ENCODE measurements at regions not wholly inside any gene's neighbourhood (a gene's known extent, or its start where the extent isn't known, plus 50 kb on each side); places are given as distances from the start of the nearest gene placed in this dataset.
"Not testable (repeated sequence)": the region's sequence is repeated elsewhere in the genome, so short reads cannot be mapped to it uniquely, and the experiment has no call there.

DNA sequence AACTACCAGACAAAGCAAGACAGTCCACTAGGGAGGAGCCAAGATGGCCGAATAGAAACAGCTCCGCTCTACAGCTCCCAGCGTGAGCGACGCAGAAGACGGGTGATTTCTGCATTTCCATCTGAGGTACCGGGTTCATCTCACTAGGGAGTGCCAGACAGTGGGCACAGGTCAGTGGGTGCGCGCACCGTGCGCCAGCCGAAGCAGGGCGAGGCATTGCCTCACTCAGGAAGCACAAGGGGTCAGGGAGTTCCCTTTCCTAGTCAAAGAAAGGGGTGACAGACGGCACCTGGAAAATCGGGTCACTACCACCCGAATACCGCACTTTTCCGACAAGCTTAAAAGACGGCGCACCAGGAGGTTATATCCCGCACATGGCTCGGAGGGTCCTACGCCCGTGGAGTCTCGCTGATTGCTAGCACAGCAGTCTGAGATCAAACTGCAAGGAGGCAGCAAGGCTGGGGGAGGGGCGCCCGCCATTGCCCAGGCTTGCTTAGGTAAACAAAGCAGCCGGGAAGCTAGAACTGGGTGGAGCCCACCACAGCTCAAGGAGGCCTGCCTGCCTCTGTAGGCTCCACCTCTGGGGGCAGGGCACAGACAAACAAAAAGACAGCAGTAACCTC, 90.6 kb upstream of the CAV2 start:
- DNase-seq (ENCODE audit: low read depth, low spot score); H3K27ac ChIP-seq: not testable (repeated sequence)

DNA sequence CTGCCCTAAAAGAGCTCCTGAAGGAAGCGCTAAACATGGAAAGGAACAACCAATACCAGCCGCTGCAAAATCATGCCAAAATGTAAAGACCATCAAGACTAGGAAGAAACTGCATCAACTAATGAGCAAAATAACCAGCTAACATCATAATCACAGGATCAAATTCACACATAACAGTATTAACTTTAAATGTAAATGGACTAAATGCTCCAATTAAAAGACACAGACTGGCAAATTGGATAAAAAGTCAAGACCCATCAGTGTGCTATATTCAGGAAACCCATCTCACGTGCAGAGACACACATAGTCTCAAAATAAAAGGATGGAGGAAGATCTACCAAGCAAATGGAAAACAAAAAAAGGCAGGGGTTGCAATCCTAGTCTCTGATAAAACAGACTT, 88.8 kb upstream of the CAV2 start:
- H3K27ac ChIP-seq; DNase-seq (ENCODE audit: low read depth, low spot score): not testable (repeated sequence)

DNA sequence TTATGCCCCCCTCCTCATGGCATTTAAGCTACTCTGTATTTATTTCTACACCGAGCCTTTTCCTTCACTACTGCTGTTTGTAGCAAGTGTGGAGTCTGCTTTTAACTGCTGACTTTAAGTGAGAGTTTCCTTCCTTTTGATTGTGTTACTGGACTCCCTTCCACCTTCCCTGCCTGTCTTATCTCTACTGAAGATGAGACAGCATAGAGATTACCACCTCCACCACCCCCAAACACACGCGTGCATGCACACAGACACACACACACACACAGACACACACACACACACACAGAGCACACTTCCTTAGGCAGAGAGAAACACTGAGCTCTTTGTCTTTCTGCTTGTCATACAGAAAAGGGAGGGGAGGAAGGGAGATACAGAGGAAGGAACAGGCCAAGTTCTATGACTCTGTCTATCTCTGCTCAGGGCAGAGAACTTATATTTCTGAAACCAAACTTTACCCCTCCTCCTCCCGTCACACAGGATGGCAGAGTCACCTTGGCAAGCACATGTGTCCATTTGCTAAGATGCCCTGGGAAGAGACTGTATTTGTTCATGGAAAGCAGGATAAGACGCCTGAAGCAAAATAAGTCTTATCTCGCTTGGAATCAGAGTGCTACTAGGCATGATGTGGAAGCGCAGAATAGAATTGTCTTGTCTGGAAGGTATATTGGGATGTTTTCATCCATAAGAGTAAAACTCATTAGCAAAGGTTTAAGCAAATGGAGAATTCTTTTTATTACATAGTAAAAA, 81.8 kb upstream of the CAV2 start:
- no peak for DNase-seq (ENCODE audit: low read depth, low spot score)
- H3K27ac ChIP-seq = peak overlapping the region; percentile 24

DNA sequence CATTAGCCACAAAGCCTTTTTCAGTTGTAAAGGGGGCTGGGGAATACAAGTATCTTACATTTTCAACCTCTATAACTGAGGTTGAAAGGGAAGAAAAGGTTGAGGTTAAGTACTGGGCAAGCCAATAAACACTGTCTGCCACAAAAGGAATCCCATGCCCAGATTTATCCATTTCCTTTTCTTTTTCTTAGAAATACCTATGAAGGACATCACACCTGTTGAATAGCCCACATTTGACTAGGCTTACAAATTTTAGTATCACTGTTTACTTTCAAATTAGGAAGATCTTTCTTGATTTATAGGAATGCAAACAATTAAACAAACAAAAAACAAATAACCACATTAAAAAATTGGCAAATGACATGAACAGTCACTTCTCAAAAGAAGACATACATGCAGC, 81.0 kb upstream of the CAV2 start:
- no peak for DNase-seq (ENCODE audit: low read depth, low spot score)
- H3K27ac ChIP-seq = no peak overlapping the region

DNA sequence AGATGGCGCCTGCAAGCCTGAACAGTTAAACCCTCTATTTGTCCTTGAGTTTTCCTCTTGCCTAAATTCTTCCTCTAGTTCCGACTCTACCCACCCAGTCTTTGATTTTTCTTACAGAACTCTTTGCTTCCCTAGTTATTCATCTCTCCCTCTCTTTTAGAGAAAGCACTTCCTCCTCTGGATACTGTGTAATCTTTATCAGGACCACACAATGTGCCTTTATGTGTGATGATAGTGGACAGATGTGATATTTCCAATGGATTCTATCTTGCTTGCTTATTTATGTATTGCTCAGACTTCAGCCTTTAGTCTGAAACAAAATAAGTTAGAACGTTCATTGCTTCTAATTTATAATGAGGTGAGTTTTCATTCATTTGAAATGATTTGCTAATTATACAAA, 79.5 kb upstream of the CAV2 start:
- H3K27ac ChIP-seq = no peak overlapping the region
- no peak for DNase-seq (ENCODE audit: low read depth, low spot score)

DNA sequence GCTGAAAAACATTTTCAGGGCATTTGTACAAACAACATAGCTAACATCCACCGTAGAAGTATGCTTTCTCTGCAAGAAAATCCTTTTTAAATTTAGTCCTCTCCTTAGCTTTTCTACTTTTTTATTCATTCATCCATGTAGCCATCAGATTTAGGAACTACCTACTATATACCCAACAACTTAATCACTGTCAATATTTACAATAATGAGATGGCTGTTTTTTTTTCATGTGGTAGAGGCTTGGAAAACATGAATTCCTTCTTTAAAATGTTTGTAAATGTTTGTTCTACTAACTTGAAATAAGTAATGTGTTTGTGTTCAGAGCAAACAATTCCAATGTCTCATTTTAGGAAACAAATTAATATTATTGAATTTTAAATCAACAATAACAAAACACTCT, 78.2 kb upstream of the CAV2 start:
- no peak for DNase-seq (ENCODE audit: low read depth, low spot score)
- H3K27ac ChIP-seq = no peak overlapping the region

DNA sequence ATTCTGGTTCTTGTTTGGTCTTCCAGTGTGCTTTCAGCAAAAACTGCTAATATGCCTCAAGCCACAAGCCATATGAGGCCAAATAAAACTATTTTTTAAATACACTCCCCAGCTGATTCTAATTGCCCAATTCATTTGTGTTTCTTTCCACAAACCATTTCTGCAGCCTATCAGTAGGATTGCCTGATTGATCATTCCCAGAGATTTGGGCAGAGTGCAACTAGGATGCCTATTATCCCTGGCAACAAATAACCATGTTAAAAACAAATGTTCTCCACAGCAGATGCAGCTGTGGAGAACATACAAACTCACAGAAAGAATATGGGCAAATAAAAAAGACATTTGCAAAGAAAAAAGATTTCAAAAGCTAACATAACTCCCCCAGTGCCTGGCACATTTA, 76.9 kb upstream of the CAV2 start:
- H3K27ac ChIP-seq = no peak overlapping the region
- DNase-seq (ENCODE audit: low read depth, low spot score) = no peak

DNA sequence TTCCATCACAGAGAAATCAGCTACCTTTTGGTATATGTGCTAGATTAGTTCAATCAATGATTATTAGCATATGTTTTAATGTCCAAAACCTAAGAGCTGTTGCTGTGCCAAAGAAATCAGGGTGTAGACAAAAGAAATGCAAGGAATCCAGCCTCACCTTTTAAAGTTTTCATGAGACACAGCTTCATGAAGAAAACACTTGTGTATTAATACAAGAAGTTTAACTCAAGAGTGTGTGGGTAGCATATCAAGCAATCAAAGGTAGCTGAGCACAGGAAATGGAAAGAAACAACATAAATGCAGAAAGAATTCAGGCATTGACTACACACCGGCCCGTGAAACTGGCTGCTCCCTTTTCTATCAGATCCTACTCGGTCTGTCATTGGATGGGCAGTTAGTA, 76.0 kb upstream of the CAV2 start:
- no peak for DNase-seq (ENCODE audit: low read depth, low spot score)
- H3K27ac ChIP-seq = peak overlapping the region; percentile 41

DNA sequence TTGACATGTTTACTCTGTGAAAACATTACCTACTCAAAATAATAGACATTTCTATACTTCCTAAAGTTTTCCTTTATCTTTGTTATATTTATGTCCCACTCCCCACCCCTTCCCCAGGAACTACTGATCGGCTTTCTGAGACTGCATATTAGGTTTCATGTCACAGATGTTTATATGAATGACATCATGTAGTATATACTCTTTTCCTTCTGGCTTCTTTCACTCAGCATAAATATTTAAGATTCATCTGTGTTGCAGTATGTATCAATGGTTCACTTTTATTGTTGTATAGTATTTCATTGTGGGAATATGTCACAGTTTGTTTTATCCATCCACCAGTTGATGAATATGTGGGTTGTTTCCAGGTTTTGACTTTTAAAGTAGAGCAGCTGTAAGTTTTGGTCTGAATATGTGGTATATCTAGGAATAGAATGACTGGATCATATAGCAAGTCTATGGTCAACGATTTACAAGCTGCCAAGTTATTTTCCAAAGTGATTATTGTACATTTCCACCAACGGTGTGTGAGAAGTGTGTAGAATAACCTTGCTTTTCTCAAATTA, 73.8 kb upstream of the CAV2 start:
- peak overlapping the region; percentile 49 for H3K27ac ChIP-seq
- DNase-seq (ENCODE audit: low read depth, low spot score) = no peak

DNA sequence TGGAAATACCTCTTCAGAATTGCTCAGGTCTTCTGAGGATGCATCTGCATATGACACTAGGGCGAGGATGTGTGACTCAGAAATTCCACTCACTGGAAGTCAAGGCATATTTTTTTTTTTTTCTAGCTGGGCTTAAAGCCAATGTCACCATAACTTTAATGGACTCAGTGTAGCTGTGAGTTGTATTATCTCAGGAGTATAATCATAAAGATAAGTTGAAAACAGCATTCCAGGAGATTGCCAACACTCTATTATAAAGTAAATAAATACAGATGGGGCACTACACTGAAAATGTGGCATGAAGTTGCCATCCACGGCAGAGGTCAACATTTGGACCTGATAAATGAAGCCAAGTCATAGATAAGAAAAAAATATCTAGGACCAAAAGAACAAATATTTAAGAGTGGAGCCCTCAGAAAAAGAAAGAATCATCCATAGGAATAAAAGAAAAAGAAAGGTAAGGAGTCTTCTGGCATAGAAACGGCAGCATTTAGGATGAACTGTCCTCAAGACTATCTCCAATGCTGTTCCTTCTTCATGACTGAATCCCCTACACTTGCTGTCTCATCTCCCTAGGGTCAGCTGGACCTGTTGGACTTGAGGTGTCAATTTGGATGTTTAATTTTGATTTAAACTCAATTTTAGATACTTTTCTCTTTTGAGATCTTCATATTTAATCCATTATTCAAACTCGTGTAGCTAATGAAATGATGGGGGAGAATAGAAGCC, 72.9 kb upstream of the CAV2 start:
- peak; percentile 48 for DNase-seq (ENCODE audit: low read depth, low spot score)
- peak overlapping the region; percentile 49 for H3K27ac ChIP-seq

DNA sequence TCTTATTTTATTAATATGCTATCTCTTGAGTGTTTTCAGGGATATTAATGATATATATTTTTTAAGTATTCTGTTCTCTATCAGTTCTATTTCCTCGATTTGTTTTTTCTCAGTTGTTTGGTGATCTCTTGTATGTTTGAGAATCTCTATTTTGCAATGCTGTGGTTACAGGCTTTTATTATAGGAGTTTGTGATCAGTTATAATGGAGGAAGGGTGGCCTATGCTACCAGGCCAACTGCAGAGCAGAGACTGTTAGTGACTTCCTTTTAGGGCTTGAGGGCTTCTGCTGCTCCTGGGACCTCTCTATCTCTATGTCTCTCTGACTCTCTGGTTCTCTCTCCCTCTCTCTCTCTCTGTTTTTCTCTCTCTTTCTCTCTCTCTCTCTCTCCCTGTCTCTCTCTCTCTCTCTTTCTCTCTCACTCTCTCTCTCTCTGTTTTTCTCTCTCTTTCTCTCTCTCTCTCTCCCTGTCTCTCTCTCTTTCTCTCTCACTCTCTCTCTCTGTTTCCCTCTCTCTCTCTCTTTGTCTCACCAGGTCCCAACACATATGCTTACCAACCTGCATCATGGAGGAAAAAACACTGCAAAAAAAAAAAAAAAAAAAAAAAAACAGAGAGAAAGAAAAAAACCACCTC, 69.4 kb upstream of the CAV2 start:
- no peak for DNase-seq (ENCODE audit: low read depth, low spot score)
- H3K27ac ChIP-seq = no peak overlapping the region

DNA sequence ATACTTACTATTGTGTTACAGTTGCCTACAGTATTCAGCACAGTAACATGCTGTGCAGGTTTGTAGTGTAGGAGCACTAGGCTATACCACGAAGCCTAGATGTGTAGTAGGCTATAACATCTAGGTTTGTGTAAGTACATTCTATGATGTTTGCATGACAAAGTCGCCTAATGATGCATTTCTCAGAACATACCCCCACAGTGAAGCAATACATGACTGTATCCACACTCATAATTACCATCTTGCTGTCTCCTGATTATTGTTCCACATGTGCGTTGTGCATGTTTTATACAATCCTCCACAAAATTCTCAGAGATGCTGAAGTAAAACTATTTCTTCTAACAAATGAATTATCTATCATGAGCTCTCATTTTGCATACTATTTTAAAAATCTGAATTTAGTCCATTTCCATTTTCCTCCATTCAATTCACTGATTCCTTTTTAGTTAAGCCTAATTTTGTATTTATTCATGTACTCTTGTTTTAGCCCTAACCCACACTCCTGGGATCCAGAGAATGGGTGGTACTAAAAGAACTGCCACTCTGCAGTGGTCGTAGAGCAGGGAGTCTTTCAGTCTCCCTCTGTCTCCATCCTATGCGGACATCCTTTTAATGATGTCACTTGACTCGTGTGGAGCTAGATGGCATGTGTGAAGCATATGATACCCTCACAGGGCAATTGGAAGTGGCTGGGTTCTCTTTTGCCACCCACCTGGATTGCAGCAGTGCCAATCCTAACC, 67.6 kb upstream of the CAV2 start:
- no peak for DNase-seq (ENCODE audit: low read depth, low spot score)
- no peak overlapping the region for H3K27ac ChIP-seq

DNA sequence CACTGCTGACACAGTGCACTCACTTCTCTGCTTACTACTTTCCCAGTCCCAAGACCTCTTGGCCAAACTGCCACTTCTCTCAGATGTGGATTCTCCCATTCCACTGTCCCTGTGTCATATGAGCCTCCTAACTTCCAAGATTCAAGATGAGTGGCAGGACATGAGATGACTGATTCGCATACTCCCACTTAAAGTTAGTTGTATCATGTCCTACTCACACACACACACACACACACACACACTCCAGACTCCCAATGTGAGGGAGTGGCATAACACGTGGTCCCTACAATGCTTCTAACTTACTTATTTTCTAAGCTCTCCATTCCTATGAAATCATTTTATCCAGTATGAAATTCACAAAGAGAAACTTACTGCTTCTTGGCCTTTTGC, 67.0 kb upstream of the CAV2 start:
- no peak for DNase-seq (ENCODE audit: low read depth, low spot score)
- no peak overlapping the region for H3K27ac ChIP-seq

DNA sequence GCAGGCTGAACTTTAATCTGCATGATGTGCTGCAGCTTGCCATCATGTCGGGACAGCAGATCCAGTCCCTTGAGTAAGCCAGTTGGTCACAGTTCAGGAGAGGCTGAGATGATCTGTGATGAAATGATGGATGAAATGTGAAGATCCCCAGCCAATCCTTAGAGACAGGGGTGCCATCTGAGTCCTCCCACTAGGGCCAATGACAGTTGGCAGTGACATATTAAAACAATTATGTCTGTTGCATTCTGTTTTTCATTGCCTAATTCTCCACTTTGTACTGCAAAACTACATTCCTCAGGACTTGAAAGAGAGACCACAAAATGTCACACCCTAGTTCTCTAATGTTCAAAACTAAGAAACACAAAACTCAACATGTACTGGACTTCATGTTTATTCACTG, 66.3 kb upstream of the CAV2 start:
- peak overlapping the region; percentile 91 for H3K27ac ChIP-seq
- no peak for DNase-seq (ENCODE audit: low read depth, low spot score)

DNA sequence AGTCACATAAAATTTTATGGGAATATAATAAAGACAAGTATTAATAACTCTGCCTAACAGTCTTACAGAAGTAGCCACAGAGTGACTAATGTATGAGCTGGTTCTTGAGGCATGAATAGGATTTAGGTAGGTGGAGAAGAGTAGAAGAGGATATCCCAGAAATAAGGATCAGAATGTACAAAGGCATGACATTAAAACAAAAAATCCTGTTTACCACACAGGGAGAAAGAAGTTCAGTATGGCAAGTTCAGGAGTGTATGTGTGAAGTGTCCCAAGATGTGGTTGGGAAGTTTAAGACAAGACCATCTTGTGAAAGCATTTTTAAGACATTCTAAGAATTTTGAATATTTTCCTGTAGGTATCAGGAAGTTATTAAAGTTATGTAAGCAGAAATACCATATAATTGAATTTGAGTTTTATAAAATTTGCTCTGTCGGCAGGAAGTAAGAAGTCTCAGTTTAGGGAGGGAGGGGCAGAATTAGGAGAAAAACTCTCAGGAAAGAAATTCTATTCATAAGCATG, 64.7 kb upstream of the CAV2 start:
- peak; percentile 53 for DNase-seq (ENCODE audit: low read depth, low spot score)

DNA sequence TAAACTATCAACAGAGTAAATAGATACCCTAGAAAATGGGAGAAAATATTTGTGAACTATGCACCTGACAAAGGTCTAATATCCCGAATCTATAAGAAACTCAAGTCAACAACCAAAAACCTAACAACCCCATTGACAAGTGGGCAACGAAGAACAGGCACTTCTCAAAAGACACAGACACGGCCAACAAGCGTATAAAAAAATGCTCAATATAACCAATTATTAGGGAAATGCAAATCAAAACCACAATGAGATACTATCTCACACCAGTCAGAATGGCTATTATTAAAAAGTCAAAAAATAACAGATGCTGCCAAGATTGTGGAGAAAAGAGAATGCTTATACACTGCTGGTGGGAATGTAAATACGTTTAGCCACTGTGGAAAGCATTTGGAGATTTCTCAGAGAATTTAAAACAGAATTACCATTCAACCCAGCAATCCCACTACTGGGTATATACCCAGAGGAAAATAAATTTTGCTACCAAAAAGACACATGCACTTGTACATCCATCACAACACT, 63.2 kb upstream of the CAV2 start:
- no peak for DNase-seq (ENCODE audit: low read depth, low spot score)
- no peak overlapping the region for H3K27ac ChIP-seq

More for the DNA sequence above, 64.7 kb upstream of the CAV2 start:
- H3K27ac ChIP-seq = peak overlapping the region; percentile 91

DNA sequence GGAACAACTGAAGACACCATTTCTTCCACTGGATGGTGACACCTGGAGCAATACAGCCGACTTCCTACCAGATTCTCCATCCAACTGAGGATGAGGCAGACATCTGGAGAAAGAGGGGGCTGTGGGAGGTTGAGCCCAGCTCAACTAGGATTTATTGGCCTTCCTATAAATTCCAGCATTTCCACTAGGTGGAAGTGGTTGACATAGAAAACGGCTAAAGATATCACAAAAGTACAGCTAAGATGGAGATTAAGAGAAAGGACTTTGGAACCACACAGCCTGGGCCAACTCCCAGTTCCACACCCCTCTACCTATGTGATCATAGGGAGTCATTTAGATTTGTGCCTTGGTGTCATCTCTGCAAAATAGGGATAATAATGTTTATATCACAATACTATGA, 61.3 kb upstream of the CAV2 start:
- DNase-seq (ENCODE audit: low read depth, low spot score) = no peak

DNA sequence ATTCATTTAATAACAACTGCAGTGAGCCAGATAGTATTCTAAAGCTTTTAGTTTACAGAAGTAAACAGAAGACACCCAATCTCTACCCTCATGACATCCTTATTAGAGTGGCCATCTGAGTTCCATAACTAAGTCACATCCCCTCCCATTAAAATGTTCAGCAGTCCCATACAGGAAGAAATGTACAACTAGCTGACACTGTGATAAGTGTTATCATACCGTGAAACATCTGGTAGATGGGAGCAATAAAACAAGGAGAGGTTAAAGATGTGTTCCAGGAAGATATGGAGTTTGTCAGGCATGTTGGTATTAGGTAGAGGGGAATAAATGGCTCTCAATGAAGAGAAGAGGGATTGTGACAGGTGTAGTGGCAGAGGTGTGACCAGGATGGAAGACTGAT, 60.5 kb upstream of the CAV2 start:
- no peak overlapping the region for H3K27ac ChIP-seq
- DNase-seq (ENCODE audit: low read depth, low spot score) = no peak

More for the DNA sequence above, 61.3 kb upstream of the CAV2 start:
- no peak overlapping the region for H3K27ac ChIP-seq

DNA sequence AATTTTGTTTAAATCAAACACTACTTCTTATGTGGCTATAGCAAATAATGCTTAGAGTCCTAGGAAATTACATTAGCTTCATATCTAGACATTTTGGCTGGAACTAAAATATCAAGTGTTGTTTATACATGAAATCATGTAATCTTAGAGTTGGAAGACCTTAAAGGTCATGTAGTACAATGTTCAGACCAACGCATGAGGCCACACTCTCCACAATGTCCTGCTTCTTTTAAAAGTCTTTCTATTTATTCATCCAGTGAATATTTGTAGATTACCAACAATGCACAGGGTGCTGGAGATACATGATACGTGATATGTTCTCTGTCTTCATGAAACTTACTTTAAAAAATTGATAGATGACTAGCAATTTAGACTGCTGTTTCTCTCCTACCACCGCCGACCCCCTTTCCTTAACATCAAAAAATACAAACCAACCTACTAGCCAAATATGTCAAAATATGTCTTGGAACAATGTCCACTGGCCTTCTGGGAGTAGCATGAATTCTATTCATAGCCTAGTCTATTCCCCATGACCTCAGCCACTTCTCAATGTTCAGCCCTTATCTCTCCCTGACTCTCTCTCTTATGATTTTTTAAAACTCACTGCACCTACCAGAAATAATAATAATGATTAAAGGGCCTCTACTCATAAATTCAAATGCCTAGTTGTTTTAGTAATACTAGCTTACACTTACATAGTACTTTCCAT, 59.5 kb upstream of the CAV2 start:
- DNase-seq (ENCODE audit: low read depth, low spot score) = no peak
- H3K27ac ChIP-seq = no peak overlapping the region

All from epithelial cell of prostate (primary cell).